ENCODE measurements at regions not wholly inside any gene's neighbourhood (a gene's known extent, or its start where the extent isn't known, plus 50 kb on each side); places are given as distances from the start of the nearest gene placed in this dataset.
A peak's percentile ranks its signal among the peaks of the same experiment; 100 is the strongest.

- peak; percentile 6 to 42 for DNase-seq
Observed at GRCh38 chr7:21253740-21254687, 173.9 kb upstream of the SP4 start.

DNA sequence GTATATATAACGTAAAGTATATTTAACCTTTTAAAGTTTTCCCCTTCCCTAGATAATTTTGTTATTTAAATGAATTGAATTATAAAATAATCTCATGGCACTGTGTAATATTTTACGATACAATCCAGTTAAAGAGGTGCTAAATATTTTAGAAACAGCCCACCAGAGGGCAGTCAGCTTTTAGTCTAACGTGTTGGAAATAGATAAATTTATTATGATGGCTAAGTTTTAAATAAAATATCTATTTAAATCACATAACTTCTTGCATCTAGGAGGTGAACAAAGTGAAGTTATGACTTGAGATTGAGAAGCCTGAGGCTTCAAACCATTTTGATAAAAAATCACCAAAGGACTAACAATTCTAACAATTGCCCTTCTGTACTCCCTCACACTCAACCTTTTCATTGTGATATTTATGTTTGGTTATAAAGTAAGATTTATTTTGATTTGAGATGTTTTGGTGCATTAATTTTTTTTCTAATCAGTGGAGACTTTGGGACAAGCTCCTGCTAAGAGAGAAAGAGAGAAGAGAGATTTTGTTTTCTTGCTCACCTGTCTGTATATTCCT is 171.5 kb upstream of the SP4 start:
- peak; percentile 15 to 54 for DNase-seq

GRCh38 chr7:21260939-21261338 is 166.9 kb upstream of the SP4 start:
- no peak for DNase-seq

GRCh38 chr7:21261627-21262594 is 166.0 kb upstream of the SP4 start:
- DNase-seq = peak; percentile 51 to 63

DNA sequence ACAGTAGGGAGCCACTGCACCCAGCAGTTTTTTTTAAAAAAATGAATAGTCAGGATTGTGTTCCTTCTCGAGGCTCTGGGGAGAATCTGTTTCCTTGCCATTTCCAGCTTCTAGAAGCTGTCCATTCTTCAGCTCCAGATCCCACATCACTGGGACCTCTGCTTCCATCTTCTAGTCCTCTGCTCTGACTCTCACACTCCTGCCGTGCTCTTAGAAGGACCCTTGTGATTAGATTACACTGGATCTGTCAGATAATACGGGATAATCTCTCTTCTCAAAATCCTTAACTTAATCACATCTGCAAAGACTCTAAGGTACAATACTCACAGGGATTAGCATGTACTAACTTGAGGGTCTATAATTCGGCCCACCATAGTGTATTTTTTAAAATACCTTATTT is 158.9 kb upstream of the SP4 start:
- DNase-seq = no peak

DNA sequence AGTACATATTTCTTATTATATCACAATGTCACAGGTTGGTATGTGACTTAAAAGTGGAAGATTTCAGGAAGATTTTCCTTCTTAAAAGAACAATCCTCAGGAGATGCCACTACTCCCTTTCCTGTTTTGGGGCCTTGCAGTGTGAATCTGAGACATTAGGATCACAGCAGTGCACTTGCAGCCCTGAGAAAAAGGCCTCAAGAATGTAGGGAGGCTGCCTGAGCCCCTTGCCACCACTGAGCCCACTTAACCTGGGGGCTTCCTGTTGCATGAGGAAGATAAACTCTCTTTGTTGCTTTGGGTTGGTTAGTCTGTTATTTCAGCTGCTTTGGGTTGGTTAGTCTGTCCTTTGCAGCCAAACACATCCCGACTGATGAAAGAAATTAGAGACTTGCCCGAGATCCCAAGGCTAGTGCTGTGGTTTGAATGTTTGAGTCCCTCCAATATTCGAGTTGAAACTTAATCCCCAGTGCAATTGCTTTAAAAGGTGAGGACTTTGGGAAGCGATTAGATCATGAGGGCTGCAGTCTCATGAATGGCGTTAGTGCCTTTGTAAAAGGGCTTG is 151.3 kb upstream of the SP4 start:
- DNase-seq = no peak

DNA sequence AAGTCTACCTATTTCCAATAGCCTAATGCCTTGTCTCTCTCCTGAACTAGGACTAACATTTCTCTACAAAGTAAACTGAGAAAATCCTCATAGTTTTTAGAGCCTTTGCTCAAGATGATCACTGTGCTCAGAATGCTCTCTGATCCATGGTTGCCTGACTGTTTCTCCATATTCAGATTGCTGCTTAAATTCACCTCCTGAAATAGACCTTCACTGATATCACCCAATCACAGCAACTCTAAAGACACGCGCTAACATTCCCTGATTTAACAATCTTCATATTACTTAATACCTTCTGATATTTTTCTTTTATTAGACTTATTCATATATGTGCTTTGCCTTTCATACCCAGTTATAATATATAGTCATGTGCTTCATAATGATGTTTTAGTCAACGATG is 148.9 kb upstream of the SP4 start:
- no peak for DNase-seq

- no peak for DNase-seq
Observed at GRCh38 chr7:21281193-21281592, 146.7 kb upstream of the SP4 start.

DNA sequence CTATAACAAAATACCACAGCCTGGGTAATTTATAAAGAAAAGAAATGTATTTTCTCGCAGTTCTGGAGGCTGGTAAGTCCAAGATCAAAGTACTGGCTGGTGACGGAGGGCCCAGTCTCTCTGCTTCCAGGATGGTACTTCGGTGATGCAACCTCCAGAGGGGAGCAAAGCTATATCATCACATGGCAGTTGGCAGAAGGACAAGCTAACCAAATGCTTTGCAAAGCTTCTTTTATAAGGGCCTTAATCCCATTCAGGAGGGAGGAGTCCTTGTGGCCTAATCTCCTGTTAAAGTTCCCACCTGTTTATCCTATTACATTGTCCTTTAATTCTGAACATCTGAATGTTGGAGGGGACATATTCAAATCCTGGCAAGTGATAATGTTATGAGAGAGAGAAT is 134.1 kb upstream of the SP4 start:
- no peak for DNase-seq

DNA sequence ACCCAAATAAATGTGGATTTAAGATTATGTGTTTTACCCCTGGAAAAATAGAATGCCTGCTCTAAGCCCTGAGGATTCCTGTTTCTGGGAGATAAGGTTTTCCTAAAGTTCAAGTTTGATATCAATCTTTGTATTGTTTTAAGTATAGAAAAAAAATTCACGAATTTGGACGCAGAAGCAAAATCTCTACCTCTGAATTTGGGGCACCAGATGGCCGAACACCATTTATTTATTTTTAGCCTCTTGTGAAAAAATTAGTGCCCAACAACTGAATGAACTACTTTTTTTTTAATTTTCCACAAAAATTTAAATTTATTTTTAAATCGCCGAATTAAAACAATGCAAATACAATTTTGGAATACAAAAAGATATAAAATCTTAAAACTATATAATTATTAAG is 128.1 kb upstream of the SP4 start:
- DNase-seq = no peak

GRCh38 chr7:21300692-21301091 is 127.2 kb upstream of the SP4 start:
- peak in 1 of 2 donors; percentile 17 for DNase-seq

- DNase-seq = no peak
Observed at GRCh38 chr7:21304808-21305375, 123.0 kb upstream of the SP4 start.

DNA sequence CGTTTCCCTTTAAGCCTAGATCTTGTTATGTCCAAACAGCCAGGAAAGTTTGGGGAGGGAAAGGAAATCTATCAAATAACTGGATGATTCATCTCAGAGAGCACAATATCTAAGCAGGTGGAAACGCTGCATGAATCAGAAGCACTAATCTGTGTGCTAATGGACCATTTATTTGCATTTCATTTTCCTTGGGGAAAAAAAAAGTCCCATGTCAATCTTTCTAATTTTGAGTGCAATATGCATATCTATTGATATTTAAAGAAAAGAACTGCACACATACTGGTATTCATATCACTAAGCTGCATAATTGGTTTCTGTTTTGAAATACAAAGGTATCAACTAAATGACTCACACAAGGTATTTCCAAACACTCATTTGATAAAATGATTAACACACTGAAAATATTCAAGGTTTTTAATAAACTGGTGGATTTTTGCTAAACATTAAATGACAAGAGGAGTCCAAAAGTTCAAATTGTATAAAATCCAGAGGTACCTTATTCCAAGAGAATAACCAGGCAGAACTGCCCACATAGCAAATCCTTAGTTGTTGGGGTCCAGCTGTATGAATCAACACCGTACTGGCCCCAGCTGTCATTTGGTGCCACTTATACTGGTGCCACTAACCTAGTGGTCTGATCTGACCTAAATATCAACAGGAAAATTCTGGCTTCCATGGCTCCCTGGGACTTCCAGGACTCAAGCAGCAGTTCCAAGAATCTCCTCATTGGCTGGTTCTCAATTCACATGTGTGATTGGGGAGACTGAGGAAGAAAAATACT is 122.2 kb upstream of the SP4 start:
- no peak for DNase-seq

GRCh38 chr7:21314954-21315353 is 112.9 kb upstream of the SP4 start:
- no peak for DNase-seq

- no peak for DNase-seq
Observed at GRCh38 chr7:21317966-21318915, 109.6 kb upstream of the SP4 start.

GRCh38 chr7:21318916-21319270 is 109.0 kb upstream of the SP4 start:
- DNase-seq = no peak

GRCh38 chr7:21326241-21326640 is 101.6 kb upstream of the SP4 start:
- no peak for DNase-seq

DNA sequence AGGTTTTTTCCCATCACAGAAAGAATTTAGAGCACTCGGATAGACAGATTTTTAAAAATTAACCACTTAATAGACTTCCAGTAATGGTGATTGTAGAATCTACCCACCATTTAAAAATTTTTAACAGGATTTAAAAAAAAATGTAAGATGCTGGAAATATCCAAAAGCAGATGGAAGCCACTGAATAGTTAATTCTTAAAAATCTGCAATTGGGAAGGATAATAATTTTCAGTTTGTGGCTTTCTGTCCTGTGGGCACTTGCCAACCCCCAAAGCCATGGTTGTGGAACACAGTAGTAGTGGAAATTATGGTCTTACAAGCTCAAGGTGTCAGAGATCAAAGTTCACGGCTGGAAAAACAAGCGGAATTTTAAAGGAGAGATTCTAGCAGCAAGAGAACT is 101.0 kb upstream of the SP4 start:
- no peak for DNase-seq

GRCh38 chr7:21327422-21328409 is 100.2 kb upstream of the SP4 start:
- no peak for DNase-seq
